Stimulated activated CD8-positive, alpha-beta memory T cell treated with anti-CD3 and anti-CD28 coated beads, Interleukin-15, amount 100 ng/mL, for 4 hours (primary cell): ENCODE measurements at regions not wholly inside any gene's neighbourhood (a gene's known extent, or its start where the extent isn't known, plus 50 kb on each side); places are given as distances from the start of the nearest gene placed in this dataset.
"Not testable (repeated sequence)": the region's sequence is repeated elsewhere in the genome, so short reads cannot be mapped to it uniquely, and the experiment has no call there.

Source experiments
- DNase-seq, 2 donors: peaks; one replicate each; pipeline ENCODE4 v3.0.0-alpha.2; 2020; ENCODE audit warnings: low read depth in 2 of 2

- DNase-seq = no peak
Measured at GRCh38 chr14:41072776-41073175, 533.9 kb upstream of the LRFN5 start.

GRCh38 chr14:41071351-41071750 is 535.3 kb upstream of the LRFN5 start:
- DNase-seq = no peak

- no peak for DNase-seq
Measured at GRCh38 chr14:41062826-41063225, 543.9 kb upstream of the LRFN5 start.

GRCh38 chr14:41055589-41055988 is 551.1 kb upstream of the LRFN5 start:
- DNase-seq = no peak

GRCh38 chr14:41051801-41052200 is 554.9 kb upstream of the LRFN5 start:
- no peak for DNase-seq

GRCh38 chr14:41047763-41048162 is 558.9 kb upstream of the LRFN5 start:
- DNase-seq = no peak

GRCh38 chr14:41037388-41037787 is 569.3 kb upstream of the LRFN5 start:
- no peak for DNase-seq

- DNase-seq = no peak
Measured at GRCh38 chr14:41034969-41035368, 571.7 kb upstream of the LRFN5 start.

- no peak for DNase-seq
Measured at GRCh38 chr14:41022932-41023331, 583.7 kb upstream of the LRFN5 start.

GRCh38 chr14:41016213-41016612 is 590.5 kb upstream of the LRFN5 start:
- DNase-seq = no peak

- no peak for DNase-seq
Measured at GRCh38 chr14:41000350-41000749, 606.3 kb upstream of the LRFN5 start.

GRCh38 chr14:40989260-40989659 is 617.4 kb upstream of the LRFN5 start:
- no peak for DNase-seq

- no peak for DNase-seq
Measured at GRCh38 chr14:40987481-40987880, 619.2 kb upstream of the LRFN5 start.

- no peak for DNase-seq
Measured at GRCh38 chr14:40986655-40987054, 620.0 kb upstream of the LRFN5 start.

GRCh38 chr14:40985584-40985983 is 621.1 kb upstream of the LRFN5 start:
- DNase-seq = no peak

- no peak for DNase-seq
Measured at GRCh38 chr14:40983604-40984003, 623.1 kb upstream of the LRFN5 start.

GRCh38 chr14:40981247-40981646 is 625.4 kb upstream of the LRFN5 start:
- DNase-seq = no peak

GRCh38 chr14:40960257-40960656 is 646.4 kb upstream of the LRFN5 start:
- DNase-seq = not testable (repeated sequence)

- no peak for DNase-seq
Measured at GRCh38 chr14:40955131-40955505, 651.6 kb upstream of the LRFN5 start.

GRCh38 chr14:40954448-40955130 is 652.1 kb upstream of the LRFN5 start:
- not testable (repeated sequence) for DNase-seq

- no peak for DNase-seq
Measured at GRCh38 chr14:40944521-40944920, 662.2 kb upstream of the LRFN5 start.

GRCh38 chr14:40936861-40937260 is 669.8 kb upstream of the LRFN5 start:
- DNase-seq = no peak

GRCh38 chr14:40920380-40920779 is 686.3 kb upstream of the LRFN5 start:
- DNase-seq = no peak

GRCh38 chr14:40911141-40911540 is 695.5 kb upstream of the LRFN5 start:
- DNase-seq = no peak
